Stimulated activated CD8-positive, alpha-beta memory T cell treated with anti-CD3 and anti-CD28 coated beads, Interleukin-12 subunit alpha, Interleukin-12 subunit beta, amount 100 ng/mL, for 24 hours (primary cell): ENCODE measurements at regions not wholly inside any gene's neighbourhood (a gene's known extent, or its start where the extent isn't known, plus 50 kb on each side); places are given as distances from the start of the nearest gene placed in this dataset.
"Not testable (repeated sequence)": the region's sequence is repeated elsewhere in the genome, so short reads cannot be mapped to it uniquely, and the experiment has no call there.

Experiments
- DNase-seq: peaks from one replicate; pipeline ENCODE4 v3.0.0-alpha.2; 2020; ENCODE audit errors: extremely low read depth

GRCh38 chr6:44739181-44739580 is 351.7 kb downstream of the CDC5L start:
- DNase-seq, result no peak

GRCh38 chr6:44740566-44741120 is 353.1 kb downstream of the CDC5L start:
- DNase-seq, result no peak

- DNase-seq, result no peak
Observed at GRCh38 chr6:44742201-44742600, 354.7 kb downstream of the CDC5L start.

DNA sequence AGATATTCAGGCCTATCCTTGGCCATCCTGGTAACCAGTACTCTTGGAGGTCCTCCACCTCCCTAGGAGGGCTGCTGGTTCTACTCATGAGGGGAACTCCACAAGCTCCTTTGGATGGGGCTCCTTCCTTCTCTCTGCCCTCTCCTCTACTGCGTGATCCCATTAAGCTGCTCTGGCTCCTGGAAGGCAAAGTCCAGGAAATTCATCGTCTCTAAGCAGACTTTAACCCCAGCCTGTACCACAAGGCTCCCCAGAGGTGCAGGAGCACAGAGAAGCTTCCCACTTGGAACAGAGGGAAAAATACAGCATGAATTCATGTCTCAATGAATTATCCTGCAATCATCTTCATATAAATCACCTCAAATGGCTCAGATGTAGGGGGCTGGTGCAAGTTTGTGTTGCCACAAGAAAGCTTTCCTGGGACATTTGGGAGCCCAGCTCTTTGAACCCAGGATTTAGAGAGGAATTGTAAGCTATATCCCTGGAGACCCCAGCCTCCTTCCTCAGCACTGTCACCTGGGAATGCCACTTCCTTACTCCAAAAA is 355.4 kb downstream of the CDC5L start:
- DNase-seq, result no peak

DNA sequence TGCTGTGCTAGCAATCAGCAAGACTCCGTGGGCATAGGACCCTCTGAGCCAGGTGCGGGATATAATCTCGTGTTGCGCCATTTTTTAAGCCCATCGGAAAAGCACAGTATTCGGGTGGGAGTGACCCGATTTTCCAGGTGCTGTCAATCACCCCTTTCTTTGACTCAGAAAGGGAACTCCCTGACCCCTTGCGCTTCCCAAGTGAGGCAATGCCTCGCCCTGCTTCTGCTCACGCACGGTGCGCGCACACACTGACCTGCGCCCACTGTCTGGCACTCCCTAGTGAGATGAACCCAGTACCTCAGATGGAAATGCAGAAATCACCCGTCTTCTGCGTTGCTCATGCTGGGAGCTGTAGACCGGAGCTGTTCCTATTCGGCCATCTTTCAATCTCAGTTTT is 372.6 kb downstream of the CDC5L start:
- not testable (repeated sequence) for DNase-seq

DNA sequence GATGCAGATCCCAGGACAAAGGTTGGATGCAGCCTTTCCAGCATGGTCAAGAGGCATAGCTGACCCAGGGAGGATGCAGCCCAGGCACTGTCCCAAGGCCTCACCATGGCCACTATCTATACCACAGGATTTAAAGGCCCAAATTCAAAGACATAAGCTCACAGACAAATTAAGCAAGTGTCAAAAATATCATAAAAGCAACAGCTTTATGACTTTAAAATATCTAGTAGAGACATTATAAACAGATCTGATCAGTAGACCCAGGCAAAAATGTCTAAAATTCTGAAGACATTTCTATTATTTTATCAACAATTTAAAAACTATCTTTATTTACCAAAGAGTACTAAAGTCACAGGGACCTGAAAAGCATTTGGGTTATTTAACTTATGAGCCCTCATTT is 373.5 kb downstream of the CDC5L start:
- no peak for DNase-seq

DNA sequence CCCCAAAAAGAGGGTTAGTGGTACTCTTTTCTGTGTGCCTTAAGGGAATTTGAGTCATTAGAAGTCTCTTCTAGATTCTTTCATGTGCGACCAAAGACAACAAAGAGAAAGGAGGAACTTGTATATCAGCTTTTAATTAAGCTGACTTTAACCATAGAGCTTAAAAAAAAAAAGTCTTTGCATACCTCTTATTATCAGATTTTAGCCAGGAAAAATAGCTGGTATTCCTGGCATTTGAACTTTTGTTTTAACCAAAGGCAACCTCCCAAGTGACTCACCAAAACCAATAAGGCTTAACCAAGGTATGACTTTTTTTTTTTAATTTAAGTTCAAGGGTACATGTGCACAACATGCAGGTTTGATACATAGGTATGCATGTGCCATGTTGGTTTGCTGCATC is 375.0 kb downstream of the CDC5L start:
- no peak for DNase-seq

GRCh38 chr6:44771647-44772415 is 384.3 kb downstream of the CDC5L start:
- no peak for DNase-seq

GRCh38 chr6:44772838-44773237 is 385.3 kb downstream of the CDC5L start:
- no peak for DNase-seq

DNA sequence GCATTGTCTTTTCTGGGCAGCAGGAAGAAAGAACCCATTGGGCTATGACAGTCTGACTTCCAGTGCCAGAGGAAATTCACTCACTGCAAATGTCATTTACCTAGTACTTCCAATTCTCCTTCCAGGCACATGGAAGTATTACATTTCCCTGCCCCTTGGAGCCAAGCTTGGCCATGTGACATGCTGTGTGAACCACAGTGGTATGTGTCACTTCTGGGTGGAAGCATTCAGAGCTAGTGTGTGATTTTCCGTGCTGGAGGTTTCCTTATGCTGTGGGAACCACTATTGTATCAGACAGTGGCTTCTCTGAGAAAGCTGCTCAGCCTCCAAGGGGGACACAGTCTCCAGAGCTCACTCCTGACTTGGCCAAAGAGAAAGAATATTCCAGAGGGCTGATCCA is 387.6 kb downstream of the CDC5L start:
- no peak for DNase-seq

DNA sequence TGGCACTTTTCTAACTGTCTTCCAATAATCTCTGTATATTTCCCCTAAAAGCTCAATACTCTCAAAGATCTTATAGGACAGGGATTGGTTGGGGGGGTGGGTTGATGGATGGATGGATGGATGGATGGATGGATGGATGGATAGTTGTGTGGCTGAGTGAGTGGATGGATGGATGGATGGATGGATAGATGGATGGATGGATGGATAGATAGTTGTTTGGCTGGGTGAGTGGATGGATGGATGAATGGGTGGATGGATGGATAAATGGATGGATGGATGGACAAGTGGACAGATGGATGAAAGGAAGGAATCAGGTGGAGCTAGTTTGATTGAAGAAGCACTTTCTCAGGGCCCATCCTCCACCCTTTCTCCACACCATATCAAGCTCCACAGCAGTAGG is 388.8 kb downstream of the CDC5L start:
- no peak for DNase-seq

- no peak for DNase-seq
Observed at GRCh38 chr6:44778513-44778912, 391.0 kb downstream of the CDC5L start.
